GM21576 (cell line): ENCODE measurements at regions not wholly inside any gene's neighbourhood (a gene's known extent, or its start where the extent isn't known, plus 50 kb on each side); places are given as distances from the start of the nearest gene placed in this dataset.
"Not testable (repeated sequence)": the region's sequence is repeated elsewhere in the genome, so short reads cannot be mapped to it uniquely, and the experiment has no call there.

Source experiments
- ATAC-seq: cut with Tn5 transposase; IDR thresholded peaks from one replicate; pipeline ENCODE4 v1.9.1; 2021; ENCODE audit warnings: mild to moderate bottlenecking, moderate library complexity; ENCODE audit not compliant: unreplicated experiment

DNA sequence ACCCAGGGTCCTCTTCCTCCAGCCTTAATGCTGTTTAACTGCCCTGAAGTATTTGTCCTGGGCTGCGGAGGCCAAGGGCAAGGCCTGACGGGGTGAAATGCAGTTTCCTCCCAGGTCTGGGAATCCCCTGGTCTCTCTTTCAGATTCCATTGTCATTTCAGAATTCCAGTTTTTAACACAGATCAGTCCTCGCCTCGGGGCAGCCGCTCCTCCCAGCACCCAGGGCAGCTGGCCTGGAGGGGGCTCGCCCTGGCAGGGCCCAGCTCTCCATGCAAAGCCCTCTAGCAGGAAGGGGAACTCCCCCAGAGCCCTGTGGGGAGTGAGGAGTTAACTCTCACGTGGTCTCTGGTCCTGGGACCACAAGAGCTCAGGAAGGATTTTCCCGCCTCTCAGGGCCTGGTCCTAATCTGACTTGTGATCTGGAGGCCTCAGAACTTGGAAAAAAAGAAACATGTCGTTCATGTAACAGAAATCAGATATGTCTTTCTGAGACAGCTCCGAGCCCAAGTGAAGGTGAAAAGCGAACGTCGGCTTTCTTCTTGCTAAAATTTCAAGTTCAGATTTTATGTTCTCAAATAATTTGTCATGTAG, 265.6 kb upstream of the SFSWAP start:
- no peak for ATAC-seq

DNA sequence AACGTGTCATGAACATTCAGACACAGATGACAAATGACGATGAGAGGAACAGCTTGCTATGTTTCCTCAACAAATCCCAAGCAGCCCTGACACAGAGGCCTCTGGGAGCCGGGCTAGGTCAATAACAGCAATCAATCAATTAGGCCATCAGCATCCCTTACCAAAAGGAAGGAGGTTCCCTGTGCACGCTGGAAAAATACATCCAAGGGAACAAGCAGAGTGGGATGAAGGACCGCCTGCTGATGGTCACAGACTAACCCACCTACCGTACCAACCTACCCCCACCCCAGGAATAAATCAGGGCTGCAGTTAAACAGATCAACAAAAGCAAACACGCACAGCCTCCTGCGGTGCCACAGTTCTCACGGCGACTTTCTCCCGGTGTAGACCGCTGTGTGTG, 265.1 kb upstream of the SFSWAP start:
- ATAC-seq: no peak

DNA sequence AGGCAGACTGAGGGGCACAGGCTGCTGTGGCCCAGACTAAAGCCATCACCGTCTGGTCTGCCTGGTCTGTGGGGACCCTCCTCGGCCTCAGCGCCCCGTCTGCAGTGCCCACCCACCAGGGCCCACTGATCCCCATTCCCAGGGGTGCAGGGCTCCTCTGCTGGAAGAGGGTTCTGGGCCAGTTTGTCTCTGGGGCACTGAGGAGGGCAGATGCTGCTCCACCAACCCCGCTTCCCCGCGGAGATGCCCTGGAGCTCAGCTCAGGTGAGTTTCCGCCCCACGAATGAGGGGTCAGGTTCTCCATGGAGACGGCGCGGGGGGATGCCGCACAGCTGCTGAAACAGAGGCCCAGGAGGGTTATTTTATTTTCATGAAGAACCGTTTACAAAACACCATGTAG, 263.3 kb upstream of the SFSWAP start:
- not testable (repeated sequence) for ATAC-seq

DNA sequence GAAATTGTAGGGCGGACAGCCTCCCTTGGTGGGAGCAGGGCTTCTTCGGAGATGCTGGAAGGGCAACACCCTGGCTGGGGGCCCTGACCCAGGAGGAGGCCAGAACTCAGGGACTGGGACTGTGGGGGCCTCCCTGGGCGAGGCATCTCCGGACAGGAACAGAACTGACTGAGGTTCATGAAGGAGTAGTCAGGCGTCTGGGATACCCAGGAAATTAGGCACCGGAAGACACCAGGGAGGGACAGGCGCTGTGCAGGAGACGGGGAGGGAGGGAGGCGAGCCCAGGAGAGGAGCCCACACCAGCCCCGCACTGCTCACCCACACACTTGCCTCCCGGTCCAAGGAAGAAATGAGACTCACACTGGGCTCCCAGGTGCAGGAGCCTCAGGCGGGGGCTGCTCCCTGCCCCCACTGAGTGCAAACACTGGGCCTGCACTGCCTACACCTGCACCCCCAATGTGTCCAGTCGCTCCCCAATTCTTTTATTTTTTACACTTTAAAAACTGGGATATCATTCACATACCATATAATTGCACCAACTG, 262.6 kb upstream of the SFSWAP start:
- no peak for ATAC-seq

DNA sequence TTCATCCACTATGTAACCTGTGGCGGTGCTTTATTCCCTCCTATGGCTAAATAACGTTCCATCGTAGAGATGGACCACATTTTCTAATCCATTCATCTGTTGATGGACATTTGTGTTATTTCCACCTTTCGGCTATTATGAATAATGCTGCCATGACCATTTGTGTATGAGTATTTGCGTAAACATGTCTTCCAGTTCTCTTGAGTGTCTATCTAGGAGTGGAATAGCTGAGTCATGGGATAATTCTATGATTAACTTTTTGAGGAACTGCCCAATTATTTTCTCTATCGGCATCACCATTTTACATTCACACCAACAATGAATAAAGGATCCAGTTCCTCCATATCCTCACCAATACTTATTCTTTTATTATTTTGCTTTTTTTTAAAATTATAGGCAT, 261.9 kb upstream of the SFSWAP start:
- no peak for ATAC-seq

DNA sequence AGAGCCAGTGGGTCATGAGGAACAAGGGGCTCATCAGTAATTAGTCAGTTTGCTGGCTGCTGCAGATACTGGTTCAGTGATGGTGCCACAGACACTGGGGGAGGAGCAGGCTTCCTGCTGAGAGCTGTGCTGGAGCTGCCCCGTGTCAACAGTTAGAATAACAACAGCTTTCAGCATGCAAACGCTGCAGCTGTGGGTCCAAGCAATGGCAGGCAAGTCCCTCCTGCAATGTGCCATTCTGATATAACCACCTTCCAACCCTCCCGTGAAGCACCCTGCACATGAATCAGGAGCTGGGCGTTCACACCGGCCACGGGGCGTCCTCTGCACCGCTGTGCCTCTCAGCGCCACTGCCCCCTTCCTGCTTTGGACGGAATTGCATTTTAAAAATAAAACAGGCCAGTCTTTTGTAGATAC, 258.4 kb upstream of the SFSWAP start:
- no peak for ATAC-seq

DNA sequence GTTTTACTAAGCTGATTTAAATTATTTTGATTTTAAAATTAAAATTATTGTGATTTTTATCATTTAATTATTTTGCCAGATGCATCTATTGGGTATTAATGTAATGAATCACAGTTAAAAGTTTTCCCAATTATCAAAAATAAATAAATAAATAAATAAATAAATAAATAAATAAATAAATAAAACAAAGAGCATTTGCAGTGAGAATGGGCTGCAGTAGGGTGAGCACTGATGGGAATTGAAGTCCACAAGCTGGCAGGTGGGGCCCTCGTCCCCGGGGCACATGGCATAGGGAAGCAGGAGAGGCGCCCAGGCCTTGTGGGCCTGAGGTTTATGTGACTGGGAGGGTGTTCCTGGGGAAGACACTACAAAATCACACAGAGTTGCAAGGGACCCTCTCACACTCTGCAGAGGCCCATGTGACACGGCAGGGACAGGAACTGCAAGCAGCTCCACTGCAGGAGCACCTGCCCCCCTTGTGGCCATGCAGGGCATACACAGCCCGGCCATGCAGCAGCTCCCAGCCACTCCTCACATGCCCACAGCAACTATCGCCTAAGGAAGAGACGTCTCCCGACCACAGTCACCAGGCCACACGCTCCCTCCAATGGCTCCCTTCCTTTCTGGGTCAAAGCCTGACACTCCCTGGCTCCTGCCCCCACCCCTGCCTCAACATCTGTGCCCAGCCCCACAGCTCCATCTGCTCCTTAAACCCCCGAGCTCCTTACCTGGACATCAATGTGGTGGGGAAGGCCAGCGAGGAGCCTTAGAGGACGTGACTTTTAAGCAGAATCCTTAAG, 256.3 kb upstream of the SFSWAP start:
- ATAC-seq: peak; percentile 82

DNA sequence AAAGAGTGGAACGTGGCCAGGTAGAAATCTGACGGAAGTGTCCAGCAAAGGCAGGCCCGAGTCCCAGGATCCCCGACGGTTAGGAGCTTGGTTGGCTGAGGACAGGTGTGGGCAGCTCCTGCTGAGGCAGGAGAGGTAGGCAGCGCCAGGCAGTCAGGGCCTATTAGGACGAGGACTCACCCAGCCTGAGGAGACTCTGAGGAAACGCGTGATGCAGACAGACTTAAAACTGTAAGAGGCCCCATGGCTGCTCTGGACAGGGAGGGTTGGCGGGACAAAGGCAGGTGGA, 255.7 kb upstream of the SFSWAP start:
- ATAC-seq: no peak

DNA sequence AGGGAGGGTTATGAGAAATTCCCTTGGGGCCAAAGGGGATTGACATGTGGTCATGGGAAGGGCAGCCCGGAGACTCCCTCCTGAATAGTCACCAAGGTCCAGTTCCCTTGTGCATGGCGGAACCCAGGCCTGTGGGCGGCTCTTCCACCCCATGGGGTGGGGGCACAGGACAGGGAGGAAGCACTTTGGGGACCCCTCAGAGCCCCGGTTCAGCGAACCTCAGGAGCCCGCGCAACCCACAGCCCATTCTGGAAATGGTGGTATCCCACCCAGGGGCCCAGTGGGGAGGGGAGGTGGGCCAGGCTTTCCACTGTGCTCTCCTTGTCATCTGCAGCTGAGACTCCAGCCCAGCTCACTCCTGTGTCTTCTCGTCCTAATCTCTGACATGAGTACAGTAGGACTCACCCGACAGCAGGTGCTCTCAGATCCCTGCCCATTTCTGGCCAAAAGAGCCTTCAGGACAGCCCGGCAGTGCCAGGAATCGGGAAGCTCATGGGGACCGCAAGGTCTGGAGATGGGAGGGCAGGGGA, 255.2 kb upstream of the SFSWAP start:
- no peak for ATAC-seq

DNA sequence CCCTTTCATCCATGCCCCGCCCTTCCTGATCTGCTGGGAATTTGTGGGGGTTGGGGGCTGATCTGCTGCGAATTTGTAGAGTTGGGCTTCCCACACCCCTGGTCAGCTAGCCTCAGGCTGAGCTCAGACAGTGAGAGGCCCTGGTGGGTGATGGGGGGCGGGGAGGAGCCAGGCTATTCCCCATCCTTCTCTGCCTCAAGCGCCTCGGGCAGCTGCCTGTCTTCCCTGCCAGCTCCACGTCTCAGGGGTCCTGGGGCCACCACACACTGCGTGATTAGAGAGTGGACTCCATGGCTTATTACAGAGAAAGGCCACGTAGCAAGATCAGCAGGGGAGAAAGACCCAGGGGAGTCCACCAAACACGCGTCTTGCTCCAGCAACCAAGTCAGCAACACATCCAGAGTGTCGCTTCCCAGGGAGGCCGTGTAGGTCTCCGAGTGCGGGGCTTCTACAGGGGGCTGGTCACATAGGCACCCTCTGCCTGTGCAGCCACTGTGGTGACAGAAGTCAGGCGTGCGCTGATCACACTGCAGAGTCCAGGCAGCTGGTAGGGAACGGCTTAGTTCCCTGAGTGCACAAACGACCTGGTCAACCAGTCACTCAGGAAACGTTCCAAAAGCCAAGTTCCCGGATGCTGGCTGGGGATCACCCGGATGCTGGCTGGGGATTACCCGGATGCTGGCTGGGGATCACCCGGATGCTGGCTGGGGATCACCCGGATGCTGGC, 254.4 kb upstream of the SFSWAP start:
- no peak for ATAC-seq

DNA sequence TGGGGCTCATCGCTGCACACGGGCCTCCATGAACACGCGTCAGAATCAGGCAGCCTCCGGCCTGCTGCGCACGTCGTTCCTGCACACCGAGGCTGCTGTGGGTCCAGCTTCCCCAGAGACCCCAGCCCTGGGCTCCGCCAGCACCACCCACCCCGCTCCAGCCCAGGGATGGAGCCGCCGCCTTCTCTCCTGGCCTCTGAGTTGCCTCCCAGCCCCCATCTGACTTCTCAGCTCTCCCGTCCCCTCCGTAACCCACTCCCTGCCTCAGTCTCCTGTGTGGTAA, 253.9 kb upstream of the SFSWAP start:
- no peak for ATAC-seq

DNA sequence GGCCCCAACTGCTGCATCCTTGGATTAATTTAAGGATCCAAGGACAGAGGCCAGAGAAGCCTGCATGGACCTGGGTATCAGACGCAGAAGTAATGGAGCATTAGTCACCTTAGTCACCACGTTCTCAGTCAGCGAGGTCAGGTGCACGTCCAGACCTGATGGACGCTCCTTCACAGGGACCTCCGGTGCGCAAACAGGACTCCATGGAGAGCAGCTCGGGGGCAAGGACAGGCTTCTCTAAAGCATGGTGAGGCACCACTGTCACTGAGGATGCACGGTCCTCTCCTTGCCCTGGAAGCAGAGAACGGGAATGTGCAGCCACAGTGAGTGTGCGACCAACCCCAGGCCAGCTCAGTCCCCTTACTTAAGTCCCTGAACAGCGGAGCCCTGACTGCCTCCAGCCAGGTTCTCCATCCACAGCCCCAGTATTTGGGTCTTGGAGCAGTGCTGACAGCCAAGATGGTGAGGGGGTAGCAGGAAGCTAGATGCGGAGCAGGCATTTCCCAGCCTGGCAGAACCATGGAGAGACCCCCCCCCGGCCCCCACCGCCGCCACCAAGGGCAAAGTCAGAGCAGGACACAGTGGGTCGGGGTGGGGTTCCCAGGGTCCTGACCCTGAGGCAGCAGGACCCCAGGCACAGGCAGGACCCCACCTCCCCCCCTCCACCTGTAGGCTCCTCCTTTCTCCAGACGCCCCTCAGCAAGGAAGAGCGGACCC, 253.4 kb upstream of the SFSWAP start:
- ATAC-seq: no peak

DNA sequence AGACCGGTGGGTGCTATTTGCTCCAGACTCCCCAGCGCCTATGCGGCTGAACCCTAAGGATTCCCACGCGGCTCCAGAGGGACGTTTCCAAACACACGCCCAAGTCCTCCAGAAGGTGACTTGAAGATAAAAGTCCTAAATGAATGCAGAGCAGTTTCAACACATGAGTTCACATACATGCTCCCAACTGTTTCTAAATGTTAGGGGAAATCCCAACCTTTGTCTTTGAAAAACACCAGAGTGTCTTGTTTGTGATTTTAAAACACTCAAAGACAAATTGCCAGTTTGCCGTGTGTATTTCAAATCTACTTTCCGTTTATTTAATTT, 252.9 kb upstream of the SFSWAP start:
- ATAC-seq: no peak

DNA sequence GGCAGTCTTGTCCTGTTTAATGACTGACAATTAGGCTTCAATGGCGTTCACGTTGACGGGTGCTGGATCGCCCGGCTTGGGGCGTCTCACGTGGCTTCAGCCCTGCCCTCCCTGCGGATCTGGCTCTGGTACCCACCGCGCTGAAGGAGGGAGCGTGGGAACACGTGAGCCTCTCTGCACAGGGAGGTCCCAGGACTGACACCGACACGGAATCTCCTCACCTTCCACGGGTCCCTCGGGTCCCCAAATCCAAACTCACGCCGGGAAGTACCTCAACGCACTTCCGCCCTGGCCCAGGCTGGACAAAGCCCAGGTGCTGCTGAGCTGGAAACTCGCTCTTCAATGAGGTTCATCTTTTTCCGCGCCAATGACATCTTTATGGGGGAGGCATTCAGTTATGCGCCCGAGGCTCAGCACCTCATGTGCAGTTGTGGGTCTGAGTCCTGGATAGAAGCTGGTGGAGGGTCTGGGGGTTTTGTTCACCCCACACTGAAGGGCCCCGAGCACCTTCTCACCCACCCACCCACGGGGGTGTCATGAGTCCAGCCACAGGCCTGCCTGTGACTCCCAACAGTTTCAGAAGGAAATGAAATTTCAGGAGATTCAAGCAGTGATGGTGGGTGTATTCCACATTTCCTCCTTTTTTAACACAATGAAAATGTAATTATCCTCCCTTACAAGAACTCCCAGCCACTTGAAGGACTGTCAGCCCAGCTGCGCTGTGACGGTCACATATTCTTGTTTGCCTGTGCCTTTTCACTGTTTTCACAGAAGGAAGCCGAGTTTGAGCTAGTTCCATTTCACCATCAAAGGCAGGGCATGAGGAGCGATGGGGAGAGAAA, 251.7 kb upstream of the SFSWAP start:
- no peak for ATAC-seq

DNA sequence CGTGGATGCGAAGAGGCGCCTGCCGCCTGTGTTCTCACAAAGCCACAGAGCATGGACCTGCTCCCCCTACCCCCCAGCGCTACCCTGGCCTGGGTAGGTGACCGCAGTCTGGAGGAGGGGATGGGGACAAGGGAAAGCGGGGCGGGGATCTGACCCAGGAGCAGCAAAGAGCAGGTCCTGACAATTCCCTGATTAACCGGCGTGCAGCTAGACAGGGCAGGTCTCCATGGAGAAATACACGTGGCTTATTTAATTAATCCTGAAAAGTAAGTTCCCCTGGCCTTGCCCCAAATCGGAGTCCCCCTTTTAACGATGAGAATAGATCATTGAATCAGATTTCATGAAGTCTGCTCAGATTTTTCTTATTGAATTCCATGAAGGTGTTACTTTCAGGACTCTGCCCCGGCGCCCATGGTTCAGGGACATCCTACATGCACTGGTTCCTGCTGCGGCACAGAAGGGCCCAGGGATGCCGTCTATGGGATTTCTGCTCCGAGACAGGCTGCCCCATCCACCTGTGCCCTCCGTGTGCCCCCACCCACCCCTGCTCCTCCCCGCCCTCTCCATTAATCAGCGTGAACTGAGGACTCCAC, 251.0 kb upstream of the SFSWAP start:
- no peak for ATAC-seq

DNA sequence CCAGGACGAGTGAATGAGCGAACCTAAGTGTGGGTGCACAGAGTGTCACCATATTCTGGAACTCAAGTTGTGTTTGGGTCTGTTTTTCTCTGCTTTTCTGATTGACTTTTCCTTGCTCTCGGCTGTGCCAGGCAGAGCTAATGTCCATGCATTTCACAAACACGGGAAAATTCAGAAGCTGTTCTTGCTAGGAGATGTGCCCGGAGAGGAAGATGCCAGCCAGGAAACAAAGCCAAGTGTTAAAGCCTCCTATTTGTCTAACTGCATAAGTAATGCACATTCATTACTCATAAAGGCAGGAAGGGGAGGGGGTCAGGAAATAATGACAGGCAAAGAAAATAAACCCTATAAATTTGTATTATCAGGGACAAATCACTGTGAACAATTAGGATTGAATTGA, 250.4 kb upstream of the SFSWAP start:
- ATAC-seq: no peak

DNA sequence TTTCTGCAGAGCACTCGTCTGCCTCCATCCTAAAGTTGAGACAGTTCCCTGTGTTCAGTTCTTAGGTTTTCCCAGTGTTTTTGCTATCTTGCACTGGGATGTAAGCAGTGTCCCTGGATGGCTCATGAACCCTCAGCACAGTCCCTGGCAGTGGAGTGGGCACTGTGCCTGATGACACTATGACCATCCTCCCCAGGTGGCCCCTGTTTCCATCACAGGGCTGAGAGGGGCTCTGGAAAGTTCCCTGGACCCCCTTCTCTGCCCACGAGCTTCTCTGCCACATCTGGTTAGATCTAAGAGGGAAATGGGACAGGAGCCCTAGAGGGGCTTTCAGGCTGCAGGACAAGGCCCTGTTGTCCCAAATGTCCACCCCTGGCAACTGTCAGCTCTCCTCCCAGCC, 249.8 kb upstream of the SFSWAP start:
- no peak for ATAC-seq

DNA sequence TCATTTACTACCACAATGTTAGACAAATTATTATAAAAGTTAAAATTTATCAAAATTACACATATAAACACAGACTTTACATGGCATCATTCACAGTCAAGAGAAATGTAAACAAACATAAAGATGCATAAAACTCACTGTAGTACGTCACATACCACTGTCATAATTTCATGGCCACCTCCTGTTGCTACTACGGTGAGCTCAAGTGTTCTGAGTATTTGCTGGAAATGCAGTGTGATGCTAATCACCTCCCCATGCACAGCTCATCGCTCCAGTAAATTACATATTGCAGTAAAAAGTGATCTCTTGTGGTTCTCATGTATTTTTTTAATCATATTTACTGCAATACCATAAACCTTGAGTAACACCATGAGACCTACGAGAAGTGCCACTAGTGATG, 247.7 kb upstream of the SFSWAP start:
- ATAC-seq: no peak

DNA sequence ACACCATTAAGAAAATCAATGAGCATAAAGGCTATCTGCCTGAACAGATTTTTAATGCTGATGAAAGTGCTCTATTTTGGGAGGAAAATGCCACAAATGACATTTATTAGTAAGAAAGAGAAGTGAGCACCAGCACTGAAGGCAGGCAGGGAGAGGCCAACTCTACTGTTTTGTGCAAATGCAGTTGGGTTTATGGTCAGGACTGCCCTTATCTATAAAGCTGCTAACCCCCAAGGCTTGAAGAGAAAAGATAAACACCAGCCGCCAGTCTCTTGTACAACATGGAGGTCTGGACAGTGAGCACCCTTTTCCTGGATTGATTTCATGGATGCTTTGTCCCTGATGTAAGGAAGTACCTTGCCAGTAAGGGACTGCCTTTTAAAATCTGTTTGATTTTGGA, 246.8 kb upstream of the SFSWAP start:
- no peak for ATAC-seq

DNA sequence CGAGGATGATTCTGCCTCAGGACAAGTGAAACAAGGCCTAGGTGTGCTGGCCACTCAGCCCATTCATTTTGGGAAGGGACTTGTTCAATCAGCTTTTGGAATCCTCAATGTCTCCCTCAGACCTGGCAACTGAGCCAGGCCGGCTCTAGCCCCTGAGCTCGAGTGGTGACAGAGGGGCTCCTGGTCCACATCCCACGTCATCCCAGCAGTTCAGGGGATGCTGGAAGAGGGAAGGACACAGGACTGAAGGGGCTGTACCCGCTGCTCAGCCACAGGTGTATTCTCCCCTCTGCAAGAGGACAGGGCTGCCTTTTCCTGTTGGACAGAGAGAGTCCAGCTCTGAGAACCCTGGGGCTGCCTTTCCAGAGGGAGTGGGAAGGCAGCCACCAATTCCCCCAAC, 244.6 kb upstream of the SFSWAP start:
- no peak for ATAC-seq
